ENCODE measurements at regions not wholly inside any gene's neighbourhood (a gene's known extent, or its start where the extent isn't known, plus 50 kb on each side); places are given as distances from the start of the nearest gene placed in this dataset.

- TF ChIP-seq SMC3 (conservative IDR thresholded peaks at IDR 0.05; ENCODE audit: insufficient read depth, low read depth, low read length): no peak; the same call in 1 of the 2 replicates
- no peak for TF ChIP-seq BMI1 (IDR thresholded peaks at IDR 0.05; ENCODE audit: low read length)
- 0 out of 2 replicates have a peak, but pooled peaks have one; percentile 57 for TF ChIP-seq SMAD3 (CRISPR knock-in tag; conservative IDR thresholded peaks at IDR 0.05)
- no peak for TF ChIP-seq E2F4 (CRISPR knock-in tag; IDR thresholded peaks at IDR 0.05; ENCODE audit: low read depth)
- TF ChIP-seq ZNF766 (CRISPR knock-in tag; conservative IDR thresholded peaks at IDR 0.05): no peak
- TF ChIP-seq ZFP30 (CRISPR knock-in tag; IDR thresholded peaks at IDR 0.05; ENCODE audit: borderline replicate concordance): no peak
- TF ChIP-seq ZBTB49 (CRISPR knock-in tag; IDR thresholded peaks at IDR 0.05; ENCODE audit: borderline replicate concordance): no peak
- TF ChIP-seq SLC30A9 (CRISPR knock-in tag; IDR thresholded peaks at IDR 0.05): no peak
- TF ChIP-seq NCOA6 (IDR thresholded peaks at IDR 0.05): no peak
- TF ChIP-seq FIP1L1 (IDR thresholded peaks at IDR 0.05; ENCODE audit: low read depth, low read length, poor library complexity, severe bottlenecking): no peak
- no peak for TF ChIP-seq ATF2 (CRISPR knock-in tag; IDR thresholded peaks at IDR 0.05)
- no peak; the same call in 1 of the 2 replicates for TF ChIP-seq JUN (IDR thresholded peaks at IDR 0.05; ENCODE audit: borderline replicate concordance, low read depth, low read length)
- peak; percentile 75; the same call in 1 of the 2 replicates for TF ChIP-seq JUN (CRISPR knock-in tag; IDR thresholded peaks at IDR 0.05; ENCODE audit: borderline replicate concordance)
- no peak for TF ChIP-seq PRDM10 (IDR thresholded peaks at IDR 0.05; ENCODE audit: partially characterized antibody)
- TF ChIP-seq ZNF584 (CRISPR knock-in tag; IDR thresholded peaks at IDR 0.05; ENCODE audit: low read depth): no peak
- no peak for TF ChIP-seq BDP1 (IDR thresholded peaks at IDR 0.05; ENCODE audit: insufficient read depth, insufficient read length)
- TF ChIP-seq RB1 (IDR thresholded peaks at IDR 0.05; ENCODE audit: low read depth): peak; percentile 64; the same call in 1 of the 2 replicates
- 0 out of 2 replicates have a peak, but pooled peaks have one; percentile 52 for TF ChIP-seq ELF4 (CRISPR knock-in tag; IDR thresholded peaks at IDR 0.05)
- no peak for TF ChIP-seq OTX1 (CRISPR knock-in tag; IDR thresholded peaks at IDR 0.05)
Measured at GRCh38 chr6:6712449-6713403, 124.2 kb downstream of the LY86 start (continued).

Data from K562 (cell line).